Ishikawa (cell line): ENCODE measurements at regions not wholly inside any gene's neighbourhood (a gene's known extent, or its start where the extent isn't known, plus 50 kb on each side); places are given as distances from the start of the nearest gene placed in this dataset.

Source experiments
- RAD21 ChIP-seq: IDR thresholded peaks from 2 replicates; pipeline ENCODE4 v1.6.1; 2012; ENCODE audit warnings: low read depth
- TAF1 ChIP-seq: IDR thresholded peaks from 2 replicates; pipeline ENCODE4 v1.6.1; 2012; ENCODE audit warnings: low read depth, mild to moderate bottlenecking

DNA sequence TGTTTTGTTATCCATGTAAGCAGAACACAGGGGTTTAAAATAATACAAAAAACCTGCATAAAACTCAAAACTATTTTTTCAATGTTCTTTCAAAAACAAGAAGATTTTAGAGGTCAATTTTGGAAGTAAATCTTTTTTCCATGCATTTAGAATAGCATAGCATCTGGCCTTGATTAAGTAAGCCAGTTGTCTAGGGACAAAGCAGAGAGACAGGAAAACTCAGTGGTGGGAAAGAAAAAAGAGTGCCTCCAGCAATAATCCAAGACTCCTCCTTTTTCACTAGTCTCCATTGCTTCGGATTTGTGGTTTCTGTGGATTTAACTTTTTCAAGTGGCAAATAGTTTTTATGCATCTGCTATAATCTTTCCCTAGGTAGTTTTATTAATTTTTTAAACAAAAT lies 88.9 kb downstream of the SUCNR1 start:
- no peak for TF ChIP-seq RAD21
- TF ChIP-seq TAF1 = no peak
